Neural progenitor cell (in vitro differentiated cells): ENCODE measurements at regions not wholly inside any gene's neighbourhood (a gene's known extent, or its start where the extent isn't known, plus 50 kb on each side); places are given as distances from the start of the nearest gene placed in this dataset.

ENCODE experiments used
- DNase-seq: peaks from one replicate; pipeline ENCODE4 v3.0.0-alpha.2; 2016; ENCODE audit warnings: low spot score
- H2AFZ ChIP-seq: fragments of 200-600 bp; sonication (generic); replicated peaks from 2 replicates; pipeline ENCODE4 v1.6.1; 2016; ENCODE audit warnings: antibody characterized with exemption
- H3F3A ChIP-seq: fragments of 200-600 bp; sonication (generic); 2 replicates; pipeline ENCODE4 v1.6.1; 2016; ENCODE audit warnings: antibody characterized with exemption, low read depth
- H3K27ac ChIP-seq: fragments of 200-600 bp; sonication (generic); 2 replicates; pipeline ENCODE4 v1.5.1; 2016; ENCODE audit warnings: mild to moderate bottlenecking
- H3K27me3 ChIP-seq: fragments of 200-600 bp; sonication (generic); 2 replicates; pipeline ENCODE4 v1.6.1; 2016; ENCODE audit warnings: mild to moderate bottlenecking, moderate library complexity
- H3K36me3 ChIP-seq: fragments of 200-600 bp; sonication (generic); 2 replicates; pipeline ENCODE4 v1.5.1; 2016
- H3K4me1 ChIP-seq: fragments of 200-600 bp; sonication (generic); 2 replicates; pipeline ENCODE4 v1.6.1; 2016; ENCODE audit warnings: mixed run types
- H3K4me2 ChIP-seq: fragments of 200-600 bp; sonication (generic); 2 replicates; pipeline ENCODE4 v1.6.1; 2016
- H3K4me3 ChIP-seq: fragments of 200-600 bp; sonication (generic); 2 replicates; pipeline ENCODE4 v1.5.1; 2016
- H3K79me2 ChIP-seq: fragments of 200-600 bp; sonication (generic); 2 replicates; pipeline ENCODE4 v1.6.1; 2016; ENCODE audit warnings: low read depth
- H3K9ac ChIP-seq: fragments of 200-600 bp; sonication (generic); 2 replicates; pipeline ENCODE4 v1.6.1; 2016
- H3K9me3 ChIP-seq: fragments of 200-600 bp; sonication (generic); 2 replicates; pipeline ENCODE4 v1.5.1; 2016; ENCODE audit warnings: low read depth
- H4K20me1 ChIP-seq: fragments of 200-600 bp; sonication (generic); 2 replicates; pipeline ENCODE4 v1.6.1; 2016; ENCODE audit warnings: low read depth
- H3K27ac Mint-ChIP-seq: 3 replicates; pipeline ENCODE4 v1.8.0; 2021; ENCODE audit warnings: mixed read lengths
- H3K27me3 Mint-ChIP-seq: 2 replicates; pipeline ENCODE4 v1.8.0; 2022; ENCODE audit warnings: low read depth, mild to moderate bottlenecking, inconsistent platforms, moderate library complexity, mixed read lengths; ENCODE audit not compliant: insufficient read depth
- H3K36me3 Mint-ChIP-seq: 3 replicates; pipeline ENCODE4 v1.8.0; 2021; ENCODE audit warnings: mixed read lengths
- H3K4me1 Mint-ChIP-seq: 3 replicates; pipeline ENCODE4 v1.8.0; 2021; ENCODE audit warnings: mixed read lengths
- H3K4me3 Mint-ChIP-seq: 3 replicates; pipeline ENCODE4 v1.8.0; 2021; ENCODE audit warnings: mild to moderate bottlenecking, moderate library complexity, mixed read lengths
- H3K9me3 Mint-ChIP-seq: 3 replicates; pipeline ENCODE4 v1.8.0; 2020; ENCODE audit warnings: mixed read lengths
- CTCF ChIP-seq: fragments of 200-600 bp; sonication (generic); IDR thresholded peaks from 2 replicates; pipeline ENCODE4 v1.5.1; 2017; ENCODE audit warnings: antibody characterized with exemption, mild to moderate bottlenecking
- EZH2 ChIP-seq: fragments of 200-600 bp; sonication (generic); IDR thresholded peaks from 2 replicates; pipeline ENCODE4 v1.6.1; 2017; ENCODE audit warnings: antibody characterized with exemption, mild to moderate bottlenecking, moderate library complexity
- EZH2phosphoT487 ChIP-seq: fragments of 200-600 bp; sonication (generic); IDR thresholded peaks from 2 replicates; pipeline ENCODE4 v1.6.1; 2017; ENCODE audit warnings: antibody characterized with exemption

GRCh38 chr16:86879268-86879667 is 300.9 kb downstream of the FOXL1 start:
- H3K27me3 Mint-ChIP-seq = peaks cover 16% of the 10 kb centered on the region

GRCh38 chr16:86880316-86881117 is 302.2 kb downstream of the FOXL1 start:
- Histone ChIP-seq H3K4me2 (no peak overlapping the region), H3K9ac (no peak overlapping the region), H3K79me2 (no peaks in the 10 kb centered on the region), H3K27ac (no peak overlapping the region), H2AFZ (no peak overlapping the region), H3K4me1 (peaks cover 20% of the 10 kb centered on the region), H3F3A (peaks cover 6% of the 10 kb centered on the region), H3K36me3 (no peaks in the 10 kb centered on the region), H3K9me3 (no peaks in the 10 kb centered on the region), H4K20me1 (no peaks in the 10 kb centered on the region), H3K4me3 (no peak overlapping the region), H3K27me3 (no peaks in the 10 kb centered on the region)
- H3K4me1 Mint-ChIP-seq = peaks cover 38% of the 10 kb centered on the region
- TF ChIP-seq CTCF (no peak), EZH2phosphoT487 (no peak), EZH2 (no peak)
- no peak overlapping the region for H3K27ac Mint-ChIP-seq
- peak overlapping the region; percentile 29 for H3K4me3 Mint-ChIP-seq
- peaks cover 13% of the 10 kb centered on the region for H3K27me3 Mint-ChIP-seq
- no peak for DNase-seq
- no peaks in the 10 kb centered on the region for H3K36me3 Mint-ChIP-seq
- no peaks in the 10 kb centered on the region for H3K9me3 Mint-ChIP-seq

More at GRCh38 chr16:86879268-86879667, 300.9 kb downstream of the FOXL1 start:
- Histone ChIP-seq H3K9ac (no peak overlapping the region), H3K27ac (no peak overlapping the region), H3K4me2 (no peak overlapping the region), H3K4me3 (no peak overlapping the region), H3K27me3 (no peaks in the 10 kb centered on the region), H3K9me3 (no peaks in the 10 kb centered on the region), H3K4me1 (peaks cover 15% of the 10 kb centered on the region), H2AFZ (no peak overlapping the region), H3F3A (peaks cover 6% of the 10 kb centered on the region), H3K36me3 (no peaks in the 10 kb centered on the region), H4K20me1 (no peaks in the 10 kb centered on the region), H3K79me2 (no peaks in the 10 kb centered on the region)
- Mint-ChIP-seq H3K4me1 (peaks cover 32% of the 10 kb centered on the region), H3K4me3 (no peak overlapping the region), H3K9me3 (no peaks in the 10 kb centered on the region), H3K27ac (peak overlapping the region; percentile 36), H3K36me3 (no peaks in the 10 kb centered on the region)
- TF ChIP-seq EZH2 (no peak), EZH2phosphoT487 (no peak), CTCF (no peak)
- DNase-seq = no peak

GRCh38 chr16:86881118-86881510 is 302.8 kb downstream of the FOXL1 start:
- Histone ChIP-seq H3K27ac (no peak overlapping the region), H3K9me3 (no peaks in the 10 kb centered on the region), H3K79me2 (no peaks in the 10 kb centered on the region), H3K36me3 (no peaks in the 10 kb centered on the region), H3F3A (peaks cover 6% of the 10 kb centered on the region), H3K4me2 (no peak overlapping the region), H3K27me3 (no peaks in the 10 kb centered on the region), H4K20me1 (no peaks in the 10 kb centered on the region), H3K9ac (no peak overlapping the region), H3K4me1 (peaks cover 20% of the 10 kb centered on the region), H3K4me3 (no peak overlapping the region), H2AFZ (no peak overlapping the region)
- Mint-ChIP-seq H3K27me3 (peaks cover 13% of the 10 kb centered on the region), H3K27ac (no peak overlapping the region), H3K9me3 (no peaks in the 10 kb centered on the region), H3K4me3 (no peak overlapping the region), H3K4me1 (peaks cover 38% of the 10 kb centered on the region), H3K36me3 (no peaks in the 10 kb centered on the region)
- no peak for TF ChIP-seq EZH2phosphoT487
- TF ChIP-seq EZH2 = no peak
- no peak for TF ChIP-seq CTCF
- no peak for DNase-seq
